Midbrain (tissue), 1 donor: ENCODE measurements at regions not wholly inside any gene's neighbourhood (a gene's known extent, or its start where the extent isn't known, plus 50 kb on each side); places are given as distances from the start of the nearest gene placed in this dataset.

Source experiments
- DNase-seq: peaks from one replicate; lab custom pipeline; 2025; lab: John Stamatoyannopoulos, UW

DNA sequence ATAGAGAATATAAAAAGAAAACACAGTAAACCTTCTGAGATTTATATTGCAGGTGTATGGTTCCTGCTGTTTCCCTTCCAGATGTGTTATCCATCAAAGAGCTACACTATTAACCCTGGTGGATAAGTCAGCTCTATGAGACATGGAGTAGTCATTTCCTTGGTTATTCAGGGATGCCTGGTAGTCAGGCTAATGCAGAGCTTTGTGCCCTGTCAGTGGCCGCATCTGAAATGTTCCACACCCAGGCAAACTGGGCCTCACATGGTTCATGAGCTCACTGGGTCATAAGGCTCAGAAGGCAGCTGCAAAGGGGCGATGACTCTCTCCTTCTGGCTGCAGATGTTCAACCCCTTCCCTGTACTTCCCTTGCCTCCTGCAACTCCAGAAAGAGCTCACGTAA is 473.6 kb downstream of the EPHA7 start:
- DNase-seq, result no peak

DNA sequence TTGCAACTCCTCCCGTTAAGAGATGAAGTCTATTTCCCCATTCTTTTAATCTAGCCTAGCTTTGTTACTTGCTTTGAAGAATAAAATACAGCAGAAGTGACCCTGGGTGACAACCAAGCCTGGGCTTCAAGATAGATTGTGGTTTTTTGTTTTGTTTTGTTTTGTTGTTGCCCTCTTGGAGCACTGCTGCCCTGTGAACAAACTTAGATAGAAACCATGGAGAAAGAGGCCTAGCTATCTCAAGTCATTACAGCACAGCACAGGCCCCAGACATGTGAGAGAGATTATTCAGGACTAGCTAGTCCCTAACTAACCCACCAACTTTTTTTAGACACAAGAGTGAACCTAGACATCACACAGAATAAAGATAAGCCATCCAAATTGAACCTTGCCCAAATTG is 475.2 kb downstream of the EPHA7 start:
- no peak for DNase-seq

- DNase-seq, result no peak
Measured at GRCh38 chr6:92942549-92942948, 476.8 kb downstream of the EPHA7 start.

GRCh38 chr6:92934625-92935024 is 484.7 kb downstream of the EPHA7 start:
- no peak for DNase-seq

- DNase-seq, result no peak
Measured at GRCh38 chr6:92930171-92930570, 489.2 kb downstream of the EPHA7 start.

DNA sequence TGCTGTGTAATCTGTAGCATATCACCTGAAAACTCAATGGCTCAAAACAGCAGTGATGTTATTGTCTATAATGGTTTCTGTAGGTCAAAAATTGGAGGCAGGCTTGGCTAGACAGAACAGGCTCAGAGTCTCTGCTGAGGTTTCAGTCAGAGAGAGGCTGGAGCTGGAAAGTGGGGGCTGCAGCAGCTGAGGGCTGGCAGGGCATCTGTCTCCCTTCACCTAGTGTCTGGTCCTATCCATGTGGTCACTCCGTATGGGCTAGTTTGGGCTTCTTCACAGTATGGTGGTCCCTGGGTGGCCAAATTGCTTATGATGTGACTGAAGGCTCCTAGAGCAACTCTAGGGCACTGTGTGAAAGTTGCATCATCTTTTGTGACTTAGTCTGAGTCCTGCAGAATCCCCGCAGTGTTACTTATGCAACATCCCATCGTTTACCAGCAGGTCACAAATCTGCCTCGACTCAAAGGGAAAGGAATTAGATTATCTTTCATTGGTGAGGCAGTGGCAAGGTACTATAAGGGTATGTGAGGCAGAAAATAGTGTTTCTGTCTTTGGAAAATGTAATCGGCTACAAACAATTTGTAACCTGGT is 497.0 kb downstream of the EPHA7 start:
- no peak for DNase-seq

DNA sequence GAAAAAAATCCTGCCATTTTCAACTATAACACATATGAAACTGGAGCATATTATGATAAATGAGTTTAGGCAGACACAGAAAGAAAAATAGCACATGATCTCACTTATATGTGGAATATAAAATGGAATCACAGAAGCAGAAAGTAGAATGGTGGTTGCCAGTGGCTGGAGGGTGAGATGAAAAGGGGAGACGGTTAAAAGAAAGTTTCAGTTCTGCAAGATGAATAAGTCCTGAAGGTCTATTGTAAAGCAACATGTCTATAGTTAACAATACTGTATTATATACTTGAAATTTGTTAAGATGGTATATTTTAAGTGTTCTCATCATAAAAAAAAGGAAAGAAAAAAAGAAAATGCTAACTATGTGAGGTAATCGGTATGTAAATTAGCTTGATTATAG is 503.9 kb downstream of the EPHA7 start:
- no peak for DNase-seq

GRCh38 chr6:92911301-92911700 is 508.1 kb downstream of the EPHA7 start:
- no peak for DNase-seq

GRCh38 chr6:92910646-92911045 is 508.7 kb downstream of the EPHA7 start:
- DNase-seq, result no peak

GRCh38 chr6:92906385-92906784 is 513.0 kb downstream of the EPHA7 start:
- DNase-seq, result no peak

DNA sequence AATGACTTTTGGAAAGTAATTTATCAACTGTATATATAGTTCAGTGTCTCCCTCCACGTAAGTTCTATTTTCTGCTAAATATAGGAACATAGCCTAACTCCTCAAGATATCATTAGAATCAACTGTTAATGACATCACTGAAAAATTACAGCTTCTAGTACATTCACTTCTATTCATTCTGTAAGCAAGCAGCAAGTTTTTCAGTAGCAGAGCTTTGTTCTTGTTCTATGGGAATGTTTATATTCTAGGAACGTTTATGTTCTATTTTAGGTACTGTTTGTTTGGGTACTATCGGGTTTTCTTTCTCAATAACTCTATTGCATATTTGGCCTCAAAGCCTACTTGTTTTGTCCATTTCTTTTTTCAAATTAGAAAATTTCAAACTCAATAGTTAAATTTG is 525.6 kb downstream of the EPHA7 start:
- no peak for DNase-seq

GRCh38 chr6:92892626-92893170 is 526.7 kb downstream of the EPHA7 start:
- DNase-seq, result no peak

GRCh38 chr6:92888316-92888715 is 531.0 kb downstream of the EPHA7 start:
- DNase-seq, result no peak

DNA sequence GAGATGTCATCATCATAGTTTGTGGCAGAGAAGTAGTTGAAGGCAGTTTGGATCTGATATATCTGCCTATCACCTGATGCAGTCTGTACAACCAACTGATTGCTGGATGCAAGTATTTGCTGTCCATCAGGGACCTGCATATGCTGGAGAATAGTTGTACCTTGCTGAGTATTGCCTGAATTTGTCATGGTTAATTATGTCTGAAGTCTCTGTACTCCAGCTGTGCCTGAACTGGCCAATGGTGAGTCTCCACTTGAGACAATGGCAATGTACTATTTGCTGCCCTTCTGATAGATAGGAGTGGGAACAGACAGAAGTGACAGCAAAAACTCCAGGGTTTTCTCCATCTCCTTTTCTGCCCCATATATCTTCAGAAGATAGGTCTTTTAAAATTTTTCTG is 531.5 kb downstream of the EPHA7 start:
- no peak for DNase-seq

DNA sequence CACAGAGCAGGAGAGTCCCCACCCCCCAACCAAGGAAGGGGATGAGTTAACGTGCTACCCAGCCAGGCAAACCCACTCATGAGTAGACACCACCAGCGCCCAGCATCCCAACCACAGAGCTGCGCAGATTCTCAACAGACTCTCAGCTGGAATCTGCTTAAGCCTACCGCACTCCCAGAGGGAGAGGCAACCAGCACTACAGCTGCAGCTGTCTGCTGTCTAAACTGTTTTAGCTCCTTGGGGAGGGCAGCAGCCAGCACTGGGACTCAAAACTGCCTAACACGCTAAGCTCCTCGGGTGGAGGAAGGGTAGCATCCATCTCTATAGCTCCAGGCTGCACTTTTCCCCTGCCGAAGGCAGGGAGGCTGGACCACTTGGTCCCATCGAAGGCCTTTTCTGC is 539.8 kb downstream of the EPHA7 start:
- DNase-seq, result no peak

GRCh38 chr6:92864966-92865555 is 554.3 kb downstream of the EPHA7 start:
- DNase-seq, result no peak

- DNase-seq, result no peak
Measured at GRCh38 chr6:92849636-92850035, 569.7 kb downstream of the EPHA7 start.

- DNase-seq, result no peak
Measured at GRCh38 chr6:92848901-92849300, 570.5 kb downstream of the EPHA7 start.

DNA sequence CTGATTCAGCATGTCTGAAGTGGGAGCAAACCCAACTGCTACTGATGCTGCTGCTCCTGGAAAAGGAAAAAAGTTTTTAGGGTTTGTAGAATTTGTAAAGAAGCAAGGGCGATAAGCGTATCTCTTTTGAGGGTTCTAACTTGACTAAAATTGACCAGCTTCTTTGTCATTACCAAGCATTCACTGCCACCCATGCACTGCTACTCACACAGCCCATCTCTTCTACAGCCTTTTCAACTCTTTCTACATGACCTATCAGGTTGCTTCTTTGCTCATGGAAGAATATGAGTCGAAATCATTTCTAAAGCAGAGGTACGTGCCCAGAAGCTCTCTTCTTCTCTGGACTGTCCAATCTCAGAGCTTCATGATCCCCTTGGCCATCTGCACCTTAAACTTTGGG is 570.9 kb downstream of the EPHA7 start:
- DNase-seq, result no peak

DNA sequence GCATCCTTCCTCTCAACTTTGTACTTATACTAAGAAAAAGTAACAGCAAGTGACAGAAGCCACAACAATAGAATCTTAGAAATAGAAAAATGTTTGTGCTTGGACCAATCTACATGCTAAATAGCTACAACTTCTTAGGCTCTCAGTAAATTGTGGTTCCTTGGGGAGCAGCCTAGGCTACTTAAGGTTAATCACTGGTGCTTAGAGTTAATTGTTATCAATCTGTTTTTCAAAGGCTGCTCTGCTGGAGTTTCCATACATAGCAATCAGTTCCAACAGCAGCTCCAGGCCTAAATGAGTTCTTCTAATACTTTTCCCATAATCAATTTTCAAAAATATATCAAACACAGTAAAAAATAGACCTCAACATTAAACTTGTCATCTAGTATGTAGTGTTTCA is 571.4 kb downstream of the EPHA7 start:
- DNase-seq, result no peak

GRCh38 chr6:92840246-92840930 is 579.0 kb downstream of the EPHA7 start:
- no peak for DNase-seq

GRCh38 chr6:92828788-92829187 is 590.6 kb downstream of the EPHA7 start:
- DNase-seq, result no peak

- no peak for DNase-seq
Measured at GRCh38 chr6:92827104-92827503, 592.3 kb downstream of the EPHA7 start.
